HL-60/S4 (cell line): ENCODE measurements at regions not wholly inside any gene's neighbourhood (a gene's known extent, or its start where the extent isn't known, plus 50 kb on each side); places are given as distances from the start of the nearest gene placed in this dataset.

Source experiments
- in situ Hi-C: fragments of 300-500 bp; cut with MboI; formaldehyde crosslinking; loops from 2 replicates; pipeline ENCODE4 v1.14.3; 2022; ENCODE audit warnings: low sequenced_read_pairs

- in situ Hi-C loops = no loop called here
These were observed 119.6 kb upstream of the PMFBP1 start for GRCh38 chr16:72291531-72291981.

- in situ Hi-C loops = no loop called here
These were observed 119.2 kb upstream of the PMFBP1 start for GRCh38 chr16:72291121-72291520.

- in situ Hi-C loops = no loop called here
These were observed 115.7 kb upstream of the PMFBP1 start for GRCh38 chr16:72287649-72288048.

GRCh38 chr16:72286936-72287620, 115.1 kb upstream of the PMFBP1 start:
- in situ Hi-C loops = no loop called here

GRCh38 chr16:72285728-72286127, 113.8 kb upstream of the PMFBP1 start:
- in situ Hi-C loops = no loop called here

GRCh38 chr16:72285324-72285723, 113.4 kb upstream of the PMFBP1 start:
- in situ Hi-C loops = no loop called here

GRCh38 chr16:72284042-72284789, 112.3 kb upstream of the PMFBP1 start:
- in situ Hi-C loops = no loop called here

GRCh38 chr16:72282362-72282761, 110.4 kb upstream of the PMFBP1 start:
- in situ Hi-C loops = no loop called here

GRCh38 chr16:72278301-72278700, 106.3 kb upstream of the PMFBP1 start:
- in situ Hi-C loops = no loop called here

GRCh38 chr16:72277749-72278148, 105.8 kb upstream of the PMFBP1 start:
- in situ Hi-C loops = no loop called here

GRCh38 chr16:72271699-72272240, 99.8 kb upstream of the PMFBP1 start:
- in situ Hi-C loops = no loop called here

GRCh38 chr16:72270531-72270930, 98.6 kb upstream of the PMFBP1 start:
- in situ Hi-C loops = no loop called here

GRCh38 chr16:72266836-72267235, 94.9 kb upstream of the PMFBP1 start:
- in situ Hi-C loops = no loop called here

GRCh38 chr16:72264771-72265170, 92.8 kb upstream of the PMFBP1 start:
- in situ Hi-C loops = no loop called here

- in situ Hi-C loops = no loop called here
These were observed 90.8 kb upstream of the PMFBP1 start for GRCh38 chr16:72262711-72263110.

GRCh38 chr16:72261127-72261526, 89.2 kb upstream of the PMFBP1 start:
- in situ Hi-C loops = no loop called here

GRCh38 chr16:72256398-72257066, 84.6 kb upstream of the PMFBP1 start:
- in situ Hi-C loops = no loop called here

- in situ Hi-C loops = no loop called here
These were observed 83.8 kb upstream of the PMFBP1 start for GRCh38 chr16:72255786-72256185.

- in situ Hi-C loops = no loop called here
These were observed 75.9 kb upstream of the PMFBP1 start for GRCh38 chr16:72247821-72248253.

- in situ Hi-C loops = no loop called here
These were observed 74.5 kb upstream of the PMFBP1 start for GRCh38 chr16:72246423-72246822.

- in situ Hi-C loops = no loop called here
These were observed 72.9 kb upstream of the PMFBP1 start for GRCh38 chr16:72244853-72245252.

GRCh38 chr16:72243621-72244020, 71.7 kb upstream of the PMFBP1 start:
- in situ Hi-C loops = no loop called here
